ENCODE measurements at regions not wholly inside any gene's neighbourhood (a gene's known extent, or its start where the extent isn't known, plus 50 kb on each side); places are given as distances from the start of the nearest gene placed in this dataset.

GRCh38 chr10:23820792-23821191 lies 381.9 kb downstream of the OTUD1 start:
- H3K4me3 ChIP-seq = no peak overlapping the region
- no peak for ATAC-seq
- no peak for TF ChIP-seq CTCF (IDR thresholded peaks at IDR 0.05)
- no peak for DNase-seq
- no peak overlapping the region for H3K27ac ChIP-seq
- intact Hi-C loops (cut with DNase I) = no loop called here
- no peaks in the 10 kb centered on the region for H3K9me3 ChIP-seq
- no peaks in the 10 kb centered on the region for H3K36me3 ChIP-seq
- H3K4me1 ChIP-seq = no peaks in the 10 kb centered on the region
- no peaks in the 10 kb centered on the region for H3K27me3 ChIP-seq

GRCh38 chr10:23824822-23825221 lies 384.1 kb upstream of the KIAA1217 start:
- DNase-seq (no peak), ATAC-seq (no peak)
- intact Hi-C loops (cut with DNase I) = no loop called here
- Histone ChIP-seq H3K4me3 (no peak overlapping the region), H3K36me3 (no peaks in the 10 kb centered on the region), H3K4me1 (no peaks in the 10 kb centered on the region), H3K27me3 (no peaks in the 10 kb centered on the region), H3K27ac (no peak overlapping the region), H3K9me3 (no peaks in the 10 kb centered on the region)
- TF ChIP-seq CTCF (IDR thresholded peaks at IDR 0.05) = no peak

- H3K4me3 ChIP-seq = no peak overlapping the region
- no peak for TF ChIP-seq CTCF (IDR thresholded peaks at IDR 0.05)
- ATAC-seq (peak; percentile 74), DNase-seq (peak in 2 of 4 donors; percentile 26 to 44)
- intact Hi-C loops (cut with DNase I) = no loop called here
- H3K27me3 ChIP-seq = no peaks in the 10 kb centered on the region
- H3K27ac ChIP-seq = no peak overlapping the region
- no peaks in the 10 kb centered on the region for H3K9me3 ChIP-seq
- H3K36me3 ChIP-seq = no peaks in the 10 kb centered on the region
- no peaks in the 10 kb centered on the region for H3K4me1 ChIP-seq
Observed at GRCh38 chr10:23826421-23826820, 382.5 kb upstream of the KIAA1217 start.

- Histone ChIP-seq H3K4me1 (no peaks in the 10 kb centered on the region), H3K36me3 (no peaks in the 10 kb centered on the region), H3K27ac (no peak overlapping the region), H3K27me3 (no peaks in the 10 kb centered on the region), H3K9me3 (no peaks in the 10 kb centered on the region), H3K4me3 (no peak overlapping the region)
- no peak for DNase-seq
- no peak for ATAC-seq
- intact Hi-C loops (cut with DNase I) = no loop called here
- no peak for TF ChIP-seq CTCF (IDR thresholded peaks at IDR 0.05)
Observed at GRCh38 chr10:23829556-23829955, 379.4 kb upstream of the KIAA1217 start.

- ATAC-seq (peak; percentile 83), DNase-seq (peak in 1 of 4 donors; percentile 33)
- Histone ChIP-seq H3K4me1 (no peaks in the 10 kb centered on the region), H3K9me3 (no peaks in the 10 kb centered on the region), H3K4me3 (no peak overlapping the region), H3K36me3 (no peaks in the 10 kb centered on the region), H3K27ac (no peak overlapping the region), H3K27me3 (no peaks in the 10 kb centered on the region)
- intact Hi-C loops (cut with DNase I) = no loop called here
- no peak for TF ChIP-seq CTCF (IDR thresholded peaks at IDR 0.05)
Observed at GRCh38 chr10:23834091-23834490, 374.8 kb upstream of the KIAA1217 start.
